Loucy (cell line): ENCODE measurements at regions not wholly inside any gene's neighbourhood (a gene's known extent, or its start where the extent isn't known, plus 50 kb on each side); places are given as distances from the start of the nearest gene placed in this dataset.

Experiments
- H2AFZ ChIP-seq: fragments of 200-600 bp; sonication (generic); 2 replicates; pipeline ENCODE4 v1.6.0; 2016; ENCODE audit warnings: antibody characterized with exemption, mild to moderate bottlenecking, low read length, moderate library complexity
- H3F3A ChIP-seq: fragments of 200-600 bp; 2 replicates; pipeline ENCODE4 v1.6.0; 2016; ENCODE audit warnings: antibody characterized with exemption, low read depth, mild to moderate bottlenecking
- H3K27me3 ChIP-seq: fragments of 200-600 bp; sonication (generic); 2 replicates; pipeline ENCODE4 v1.6.1; 2014; ENCODE audit warnings: low read length, mild to moderate bottlenecking; ENCODE audit not compliant: insufficient read depth, poor library complexity, severe bottlenecking
- H3K36me3 ChIP-seq: fragments of 200-600 bp; sonication (generic); 2 replicates; pipeline ENCODE4 v1.6.1; 2016; ENCODE audit warnings: low read length; ENCODE audit not compliant: insufficient read depth
- H3K4me1 ChIP-seq: fragments of 200-600 bp; sonication (generic); 2 replicates; pipeline ENCODE4 v1.5.1; 2014; ENCODE audit warnings: low read length, mild to moderate bottlenecking; ENCODE audit not compliant: insufficient read depth, poor library complexity, severe bottlenecking
- H3K4me2 ChIP-seq: fragments of 200-600 bp; sonication (generic); 2 replicates; pipeline ENCODE4 v1.6.0; 2014; ENCODE audit warnings: antibody characterized with exemption, low read length, low read depth, mild to moderate bottlenecking; ENCODE audit not compliant: poor library complexity, severe bottlenecking
- H3K4me3 ChIP-seq: fragments of 200-600 bp; sonication (generic); 2 replicates; pipeline ENCODE4 v1.5.1; 2014; ENCODE audit warnings: low read length, mild to moderate bottlenecking, mixed read lengths; ENCODE audit not compliant: poor library complexity, severe bottlenecking
- H3K79me2 ChIP-seq: fragments of 200-600 bp; sonication (generic); 2 replicates; pipeline ENCODE4 v1.6.1; 2014; ENCODE audit warnings: low read length; ENCODE audit not compliant: insufficient read depth
- H3K9ac ChIP-seq: fragments of 200-600 bp; sonication (generic); 2 replicates; pipeline ENCODE4 v1.6.0; 2014; ENCODE audit warnings: mild to moderate bottlenecking, low read depth, low read length, moderate library complexity; ENCODE audit not compliant: poor library complexity, severe bottlenecking
- H3K9me2 ChIP-seq: fragments of 200-600 bp; sonication (generic); replicated peaks from 2 replicates; pipeline ENCODE4 v1.6.1; 2016; ENCODE audit warnings: low read depth, low read length, mixed read lengths
- H3K9me3 ChIP-seq: fragments of 200-600 bp; sonication (generic); 2 replicates; pipeline ENCODE4 v1.6.1; 2014; ENCODE audit warnings: mild to moderate bottlenecking, antibody characterized with exemption, low read length, low read depth; ENCODE audit not compliant: insufficient read depth
- H4K20me1 ChIP-seq: fragments of 200-600 bp; sonication (generic); 2 replicates; pipeline ENCODE4 v1.6.0; 2014; ENCODE audit warnings: antibody characterized with exemption, low read length, mild to moderate bottlenecking; ENCODE audit not compliant: insufficient read depth, poor library complexity, severe bottlenecking
- EZH2phosphoT487 ChIP-seq: fragments of 200-600 bp; IDR thresholded peaks from 2 replicates; pipeline ENCODE4 v1.6.1; 2018; ENCODE audit warnings: antibody characterized with exemption, mild to moderate bottlenecking, moderate library complexity, borderline replicate concordance
- TF ChIP-seq, protein P1 (sequence below): fragments of 200-600 bp; sonication (generic); conservative IDR thresholded peaks from 2 replicates; pipeline ENCODE4 v1.5.1; 2014; ENCODE audit warnings: mild to moderate bottlenecking, antibody characterized with exemption, low read length

DNA sequence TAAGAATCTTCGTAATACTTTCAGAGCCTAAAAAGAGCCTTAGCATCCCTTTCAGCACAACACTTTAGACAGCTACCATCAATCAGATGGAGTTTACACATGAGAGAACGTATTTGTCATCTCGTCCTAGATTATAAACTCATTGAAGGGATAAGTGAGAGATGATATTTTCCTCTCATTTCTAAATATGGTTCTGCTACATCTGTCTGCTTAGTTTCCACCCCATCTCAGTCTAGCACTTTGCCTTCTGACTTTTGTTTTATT lies 208.4 kb upstream of the CD180 start:
- Histone ChIP-seq H3K9me2 (no peaks in the 10 kb centered on the region), H3K9me3 (no peaks in the 10 kb centered on the region), H3K4me3 (no peak overlapping the region), H3K4me1 (no peaks in the 10 kb centered on the region), H4K20me1 (no peaks in the 10 kb centered on the region), H3K9ac (no peak overlapping the region), H3K79me2 (no peaks in the 10 kb centered on the region), H2AFZ (0 out of 2 replicates have a peak overlapping the region, but pooled peaks have one; percentile 23), H3K4me2 (no peak overlapping the region), H3K27me3 (no peaks in the 10 kb centered on the region), H3F3A (no peaks in the 10 kb centered on the region), H3K36me3 (no peaks in the 10 kb centered on the region)
- TF ChIP-seq, protein P1, sequence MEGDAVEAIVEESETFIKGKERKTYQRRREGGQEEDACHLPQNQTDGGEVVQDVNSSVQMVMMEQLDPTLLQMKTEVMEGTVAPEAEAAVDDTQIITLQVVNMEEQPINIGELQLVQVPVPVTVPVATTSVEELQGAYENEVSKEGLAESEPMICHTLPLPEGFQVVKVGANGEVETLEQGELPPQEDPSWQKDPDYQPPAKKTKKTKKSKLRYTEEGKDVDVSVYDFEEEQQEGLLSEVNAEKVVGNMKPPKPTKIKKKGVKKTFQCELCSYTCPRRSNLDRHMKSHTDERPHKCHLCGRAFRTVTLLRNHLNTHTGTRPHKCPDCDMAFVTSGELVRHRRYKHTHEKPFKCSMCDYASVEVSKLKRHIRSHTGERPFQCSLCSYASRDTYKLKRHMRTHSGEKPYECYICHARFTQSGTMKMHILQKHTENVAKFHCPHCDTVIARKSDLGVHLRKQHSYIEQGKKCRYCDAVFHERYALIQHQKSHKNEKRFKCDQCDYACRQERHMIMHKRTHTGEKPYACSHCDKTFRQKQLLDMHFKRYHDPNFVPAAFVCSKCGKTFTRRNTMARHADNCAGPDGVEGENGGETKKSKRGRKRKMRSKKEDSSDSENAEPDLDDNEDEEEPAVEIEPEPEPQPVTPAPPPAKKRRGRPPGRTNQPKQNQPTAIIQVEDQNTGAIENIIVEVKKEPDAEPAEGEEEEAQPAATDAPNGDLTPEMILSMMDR: no peak
- no peak for TF ChIP-seq EZH2phosphoT487

DNA sequence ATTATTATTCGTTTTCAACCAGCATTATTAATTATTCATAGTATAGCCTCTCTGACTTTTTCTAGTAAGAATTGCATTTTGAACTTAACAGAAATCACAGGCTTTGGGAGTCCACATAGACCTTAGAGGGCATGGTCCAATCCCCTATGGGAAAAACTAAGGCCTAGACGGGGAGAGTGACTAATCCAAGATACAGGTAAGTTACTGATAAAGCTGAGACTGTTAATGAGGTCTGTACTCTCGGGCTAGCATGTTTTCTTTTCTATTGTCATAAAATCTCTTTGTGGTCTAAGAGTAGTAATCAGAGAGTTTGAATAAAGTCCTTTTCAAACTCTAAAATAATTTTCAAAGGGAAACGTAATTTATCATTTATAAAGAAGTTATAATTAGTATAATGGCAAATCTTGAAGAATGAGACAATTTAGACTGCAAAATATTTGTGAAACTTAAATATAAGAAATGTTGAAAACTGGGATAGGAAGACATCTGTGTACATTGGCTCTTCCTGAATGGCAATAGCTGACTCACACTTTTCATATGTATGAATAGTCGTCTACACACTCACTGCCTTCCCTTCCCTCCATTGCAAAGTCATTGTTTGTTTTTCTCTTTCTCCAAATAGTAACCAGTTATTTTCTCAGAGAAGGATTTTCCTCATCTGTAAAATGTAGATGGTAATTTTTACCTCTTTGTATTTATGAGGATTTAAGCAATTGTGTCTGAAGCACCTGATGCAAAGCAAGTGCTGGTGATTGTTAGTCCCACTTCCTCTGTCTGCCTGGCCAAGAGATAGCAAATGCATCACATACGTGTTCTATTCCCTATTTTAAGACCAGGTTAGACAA lies 207.9 kb upstream of the CD180 start:
- no peaks in the 10 kb centered on the region for H4K20me1 ChIP-seq
- no peaks in the 10 kb centered on the region for H3F3A ChIP-seq
- H3K4me2 ChIP-seq: no peak overlapping the region
- no peak overlapping the region for H3K9ac ChIP-seq
- no peaks in the 10 kb centered on the region for H3K4me1 ChIP-seq
- no peaks in the 10 kb centered on the region for H3K36me3 ChIP-seq
- H2AFZ ChIP-seq: 0 out of 2 replicates have a peak overlapping the region, but pooled peaks have one; percentile 23
- H3K4me3 ChIP-seq: no peak overlapping the region
- no peaks in the 10 kb centered on the region for H3K79me2 ChIP-seq
- TF ChIP-seq EZH2phosphoT487: no peak
- TF ChIP-seq, protein P1: no peak
- no peaks in the 10 kb centered on the region for H3K9me3 ChIP-seq
- no peaks in the 10 kb centered on the region for H3K9me2 ChIP-seq
- H3K27me3 ChIP-seq: no peaks in the 10 kb centered on the region

- Histone ChIP-seq H3K4me2 (no peak overlapping the region), H3K27me3 (no peaks in the 10 kb centered on the region), H3F3A (no peaks in the 10 kb centered on the region), H3K4me3 (no peak overlapping the region), H3K9me2 (no peaks in the 10 kb centered on the region), H3K79me2 (no peaks in the 10 kb centered on the region), H4K20me1 (no peaks in the 10 kb centered on the region), H3K9me3 (no peaks in the 10 kb centered on the region), H3K4me1 (no peaks in the 10 kb centered on the region), H2AFZ (no peak overlapping the region), H3K36me3 (no peaks in the 10 kb centered on the region), H3K9ac (no peak overlapping the region)
- no peak for TF ChIP-seq EZH2phosphoT487
- TF ChIP-seq, protein P1: no peak
Observed at GRCh38 chr5:67402526-67402925, 205.9 kb upstream of the CD180 start.
